NCI-H2227 (cell line): ENCODE measurements at regions not wholly inside any gene's neighbourhood (a gene's known extent, or its start where the extent isn't known, plus 50 kb on each side); places are given as distances from the start of the nearest gene placed in this dataset.
"Not testable (repeated sequence)": the region's sequence is repeated elsewhere in the genome, so short reads cannot be mapped to it uniquely, and the experiment has no call there.

Experiments used
- DNase-seq: peaks from one replicate; lab custom pipeline; 2025; ENCODE audit not compliant: unreplicated experiment; lab: John Stamatoyannopoulos, UW

DNA sequence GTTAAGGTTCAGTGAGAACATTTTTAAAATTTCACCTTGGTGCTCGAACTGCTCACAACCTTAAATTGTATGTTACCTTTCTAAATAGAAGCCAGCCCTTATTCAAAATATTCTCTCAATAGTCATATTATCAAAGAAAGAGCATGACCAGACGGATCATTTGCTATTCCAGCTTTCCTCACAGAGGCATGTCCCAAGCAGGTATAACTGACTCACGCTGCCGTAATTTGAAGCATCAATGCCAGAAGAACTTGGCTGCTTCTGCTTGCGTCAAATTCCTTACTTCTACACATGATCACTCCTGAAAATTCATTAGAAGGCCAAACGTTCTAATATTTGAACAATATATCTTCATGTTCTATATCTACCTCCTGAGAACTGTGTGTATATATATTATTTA lies 69.5 kb upstream of the VGLL4 start:
- no peak for DNase-seq

DNA sequence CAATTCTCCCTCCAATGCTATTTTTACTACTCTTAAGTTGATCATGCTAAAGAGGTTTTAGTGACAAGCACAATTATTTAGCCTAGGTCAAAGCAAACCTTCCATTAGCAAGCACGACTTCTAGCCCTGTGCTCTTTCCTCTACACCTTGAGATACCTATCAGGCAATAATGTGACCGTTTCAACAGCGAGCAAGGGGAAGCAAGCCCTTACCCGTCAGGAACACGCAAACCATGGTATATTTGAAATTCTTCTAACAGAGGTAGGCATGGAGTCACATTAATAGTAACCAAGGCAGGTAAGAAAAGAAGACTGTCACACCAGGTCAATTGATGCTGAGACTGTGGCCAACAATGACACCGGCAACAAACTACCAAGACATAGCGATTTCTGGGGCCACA lies 68.9 kb upstream of the VGLL4 start:
- DNase-seq, result no peak

DNA sequence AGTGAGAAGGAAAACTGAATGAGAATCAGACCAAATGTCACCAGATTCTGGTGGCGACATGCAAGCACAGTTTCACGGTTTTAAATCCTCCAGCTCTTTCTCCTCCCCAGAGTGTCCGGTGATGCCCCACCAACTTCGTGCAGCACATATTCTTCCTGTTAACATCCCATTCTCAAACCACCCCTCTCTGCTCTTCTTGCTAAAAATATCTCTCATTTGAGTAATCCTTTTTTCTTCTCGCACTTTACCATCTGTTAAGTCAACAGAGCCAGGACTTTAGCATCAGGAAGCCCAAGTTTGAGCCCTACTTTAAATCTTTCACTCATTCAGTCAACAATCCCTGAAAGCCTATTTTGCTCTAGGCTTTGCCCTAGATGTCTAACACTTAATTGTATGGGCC lies 68.2 kb upstream of the VGLL4 start:
- no peak for DNase-seq

DNA sequence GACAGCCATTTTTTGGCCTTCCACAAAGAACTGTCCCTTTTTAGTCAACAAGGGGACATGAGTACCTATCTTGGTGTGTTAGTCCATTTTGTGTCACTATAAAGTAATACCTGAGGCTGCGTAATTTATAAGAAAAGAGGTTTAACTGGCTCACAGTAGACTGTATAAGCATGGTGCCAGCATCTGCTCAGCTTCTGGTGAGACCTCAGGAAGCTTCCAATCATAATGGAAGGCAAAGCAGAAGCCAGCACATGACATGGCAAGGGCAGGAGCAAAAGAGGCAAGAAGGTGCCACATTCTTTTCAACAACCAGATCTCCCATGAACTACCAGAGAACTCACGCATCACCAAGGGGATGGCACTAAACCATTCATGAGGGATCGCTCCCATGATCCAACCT lies 66.1 kb upstream of the VGLL4 start:
- no peak for DNase-seq

DNA sequence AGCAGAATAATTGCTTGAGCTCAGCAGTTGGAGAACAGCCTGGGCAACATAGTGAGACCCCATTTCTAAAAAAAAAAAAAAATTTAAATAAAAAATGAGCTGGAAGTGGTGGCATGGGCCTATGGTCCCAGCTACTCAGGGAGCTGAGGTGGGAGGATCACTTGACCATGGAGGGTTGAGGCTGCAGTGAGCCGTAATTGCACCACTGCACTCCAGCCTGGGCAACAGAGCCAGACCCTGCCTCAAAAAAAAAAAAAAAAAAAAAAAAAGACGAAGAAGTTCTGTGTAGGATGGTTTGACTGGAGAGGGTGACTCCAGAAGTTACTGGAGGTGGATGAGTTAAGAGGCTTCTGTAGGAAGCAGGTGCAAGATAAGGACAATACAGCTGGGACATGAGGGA lies 63.4 kb upstream of the VGLL4 start:
- not testable (repeated sequence) for DNase-seq

DNA sequence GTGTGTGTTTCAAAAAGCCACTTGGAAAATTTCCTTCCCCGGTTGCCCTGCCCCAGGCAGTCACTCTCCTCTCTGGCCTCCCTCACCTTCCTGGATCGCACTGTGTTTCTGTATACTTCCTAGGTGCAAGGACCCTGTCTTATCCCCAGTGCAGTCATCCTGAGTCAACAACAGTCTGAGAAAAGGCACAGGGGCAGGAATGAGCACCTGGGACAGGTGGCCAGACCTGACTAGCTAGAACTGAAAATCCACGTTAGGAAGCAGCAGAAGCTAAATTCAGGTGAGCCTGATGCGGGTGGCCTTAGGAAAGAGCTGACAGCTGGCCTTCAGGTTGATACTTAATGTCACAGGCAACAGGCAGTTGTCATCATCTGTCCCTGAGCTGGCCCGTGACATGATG lies 62.9 kb upstream of the VGLL4 start:
- no peak for DNase-seq

DNA sequence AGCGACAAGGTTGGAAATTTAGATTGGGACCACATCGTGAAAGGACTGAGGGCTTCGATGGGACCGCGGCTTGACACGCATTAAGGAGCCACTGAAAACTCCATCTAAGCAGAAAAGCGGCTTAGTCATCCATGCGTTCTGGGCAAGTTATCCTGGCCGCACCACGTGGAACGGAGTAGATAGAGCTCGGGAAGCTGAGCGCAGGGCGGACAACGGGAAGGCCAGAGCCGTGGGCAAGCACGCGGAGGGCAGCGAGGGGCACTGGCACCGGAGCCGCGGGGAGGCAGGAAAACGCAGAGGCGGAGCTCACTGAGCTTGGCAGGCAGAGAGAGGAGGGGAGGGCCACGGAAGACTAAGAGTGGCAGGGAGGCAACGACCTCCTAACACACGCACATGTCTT lies 61.3 kb upstream of the VGLL4 start:
- no peak for DNase-seq

DNA sequence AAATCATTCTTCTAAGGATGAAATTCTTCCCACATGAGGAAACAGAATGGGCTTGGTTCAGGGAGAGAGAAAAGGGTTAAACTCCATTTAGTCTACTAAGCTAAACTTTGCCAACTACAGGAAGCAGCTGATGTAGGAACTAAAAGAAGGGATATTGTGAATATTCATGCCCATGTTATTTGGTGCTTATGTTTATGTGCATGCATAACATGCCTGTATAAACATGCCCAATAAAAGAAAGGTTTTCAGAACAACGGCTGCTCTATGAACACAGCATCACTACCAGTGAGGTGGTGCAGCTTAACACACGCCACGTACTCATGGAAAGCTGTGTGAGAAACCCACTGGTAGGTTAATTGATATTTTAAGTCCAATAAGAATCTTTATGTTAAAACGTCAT lies 59.4 kb upstream of the VGLL4 start:
- no peak for DNase-seq

DNA sequence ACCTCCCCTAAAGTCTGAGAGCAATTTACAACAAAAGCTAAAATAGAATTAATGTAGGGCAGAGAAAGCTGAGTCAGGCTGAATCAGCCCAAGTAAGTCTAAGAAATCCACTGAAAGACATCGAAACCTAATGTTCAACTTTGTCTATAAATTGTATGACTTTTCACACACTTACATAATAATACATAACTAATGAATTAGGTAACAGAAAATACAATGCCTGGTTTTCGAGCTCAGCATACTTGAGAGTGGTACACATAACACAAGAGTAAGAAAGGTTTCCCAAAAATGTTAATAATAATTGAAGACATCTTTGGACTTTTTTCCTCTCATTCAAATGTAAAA lies 55.3 kb upstream of the VGLL4 start:
- no peak for DNase-seq

DNA sequence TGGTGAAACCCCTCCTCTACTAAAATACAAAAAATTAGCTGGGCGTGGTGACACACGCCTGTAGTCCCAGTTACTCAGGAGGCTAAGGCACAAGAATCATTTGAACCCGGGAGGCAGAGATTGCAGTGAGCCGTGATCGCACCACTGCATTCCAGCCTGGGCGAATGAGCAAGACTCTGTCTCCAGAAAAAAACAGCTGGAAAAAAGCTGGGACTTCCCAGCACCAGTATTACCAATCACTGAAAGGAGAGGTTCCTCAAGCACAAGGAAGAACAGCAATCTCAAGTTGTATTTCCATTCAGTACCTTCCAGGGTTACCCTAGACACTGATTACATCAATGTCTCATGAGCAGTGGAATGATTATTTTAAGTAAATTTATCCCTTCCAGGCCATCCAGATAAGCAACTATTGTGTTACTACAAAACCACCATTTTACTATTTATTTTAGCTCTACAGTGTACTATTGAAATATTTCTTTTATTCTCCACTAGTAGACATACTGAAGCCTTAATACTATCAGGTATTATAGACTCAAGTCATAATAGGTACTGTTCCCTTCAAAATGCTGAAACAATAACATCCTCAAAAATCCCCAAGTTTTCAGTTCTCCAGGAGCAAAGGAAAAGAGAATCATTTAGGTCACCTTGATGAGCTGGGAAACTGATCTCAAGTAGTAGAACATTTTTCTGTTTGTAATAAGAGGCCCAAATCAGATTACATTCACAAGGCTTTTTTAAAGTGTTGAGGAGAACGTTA lies 54.8 kb upstream of the VGLL4 start:
- no peak for DNase-seq

DNA sequence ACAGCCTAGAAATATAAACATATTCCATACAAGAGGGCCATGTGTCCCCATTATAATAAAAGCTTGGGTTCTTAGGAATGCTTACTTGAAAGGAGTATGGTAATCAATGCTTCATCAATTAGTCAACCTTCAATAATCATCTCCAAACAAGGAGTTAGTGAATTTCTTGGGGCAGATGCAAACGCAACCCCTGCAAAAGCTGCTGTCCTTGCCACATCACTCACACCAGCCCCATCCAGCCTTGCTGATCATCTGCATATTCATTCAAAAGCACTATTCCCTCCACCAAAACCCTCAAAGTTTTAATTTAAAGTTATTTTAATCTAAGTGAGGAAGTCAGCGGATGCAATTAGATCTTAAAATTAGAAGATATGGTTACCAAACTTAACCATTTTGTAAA lies 54.0 kb upstream of the VGLL4 start:
- DNase-seq, result no peak

DNA sequence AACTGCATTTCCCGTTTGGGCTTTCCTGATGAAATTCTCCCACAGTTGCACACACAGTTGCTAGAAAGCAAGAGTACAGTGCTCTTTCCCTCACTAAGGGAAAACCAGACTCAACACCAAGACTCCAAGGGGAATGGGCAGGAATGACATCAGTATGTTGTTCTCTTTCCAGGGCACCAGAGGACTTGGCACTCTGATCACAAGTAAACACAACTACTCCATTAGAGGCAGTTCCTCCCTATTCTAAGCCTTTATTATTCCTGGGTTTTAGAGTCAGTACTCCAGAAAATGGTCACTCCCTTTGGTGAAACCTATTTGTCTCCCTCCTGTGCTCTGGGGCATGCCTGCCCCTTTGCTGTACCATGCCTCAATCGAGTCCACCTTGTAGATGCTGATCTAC lies 52.3 kb upstream of the VGLL4 start:
- DNase-seq, result no peak
